Neutrophil (primary cell): ENCODE measurements at regions not wholly inside any gene's neighbourhood (a gene's known extent, or its start where the extent isn't known, plus 50 kb on each side); places are given as distances from the start of the nearest gene placed in this dataset.
"Not testable (repeated sequence)": the region's sequence is repeated elsewhere in the genome, so short reads cannot be mapped to it uniquely, and the experiment has no call there.

Source experiments
- H3K27ac ChIP-seq: fragments of 200-600 bp; sonication (generic); 2 replicates; pipeline ENCODE4 v1.5.1; 2016; ENCODE audit warnings: mild to moderate bottlenecking, moderate library complexity
- H3K27me3 ChIP-seq: fragments of 200-600 bp; sonication (generic); 2 replicates; pipeline ENCODE4 v1.6.0; 2016; ENCODE audit warnings: mild to moderate bottlenecking
- H3K36me3 ChIP-seq: fragments of 200-600 bp; sonication (generic); 2 replicates; pipeline ENCODE4 v1.5.1; 2017
- H3K4me1 ChIP-seq, 2 experiments: fragments of 200-600 bp in 1 of 2; sonication (generic) in 1 of 2; 1 replicate in 1 of 2; 2 replicates in 1 of 2; pipeline versions ENCODE4 v1.5.1 to v1.6.1; 2013 to 2016; ENCODE audit warnings: low read depth in 1 of 2, low read length in 1 of 2, mild to moderate bottlenecking in 1 of 2, moderate library complexity in 1 of 2; ENCODE audit not compliant: control insufficient read depth in 1 of 2, insufficient read depth in 1 of 2
- H3K4me3 ChIP-seq, 2 experiments: fragments of 200-600 bp in 1 of 2; sonication (generic) in 1 of 2; 1 replicate in 1 of 2; 2 replicates in 1 of 2; pipeline ENCODE4 v1.5.1; 2013 to 2016; ENCODE audit warnings: low read depth in 1 of 2, low read length in 1 of 2, mild to moderate bottlenecking in 1 of 2, moderate library complexity in 1 of 2
- H3K9me3 ChIP-seq: fragments of 200-600 bp; sonication (generic); 2 replicates; pipeline ENCODE4 v1.5.1; 2016
- TF ChIP-seq, protein P1 (sequence below): fragments of 200-600 bp; sonication (generic); IDR thresholded peaks from 2 replicates; pipeline ENCODE4 v1.5.1; 2016; ENCODE audit warnings: antibody characterized with exemption

DNA sequence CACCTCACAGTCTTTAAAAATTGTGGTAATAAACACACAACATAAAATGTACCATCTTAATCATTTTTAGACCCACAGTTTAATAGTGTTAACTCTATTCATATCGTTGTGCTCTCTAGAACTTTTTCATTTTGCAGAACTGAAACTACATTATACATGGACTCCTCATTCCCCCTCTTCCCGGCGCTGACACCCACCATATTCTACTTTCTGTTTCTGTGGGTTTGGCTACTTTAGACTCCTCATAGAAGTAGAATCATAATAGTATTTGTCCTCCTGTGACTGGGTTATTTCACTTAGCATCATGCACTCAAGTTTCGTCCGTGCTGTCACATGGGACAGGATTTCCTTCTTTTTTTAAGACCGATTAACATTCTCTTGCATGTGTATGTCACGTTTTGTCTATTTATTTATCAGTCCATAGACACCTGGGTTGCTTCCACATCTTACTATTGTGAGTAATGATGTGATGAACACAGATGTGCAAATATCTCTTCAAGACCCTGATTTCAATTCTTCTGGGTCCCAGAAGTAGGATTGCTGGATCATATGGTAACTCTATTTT, 62.9 kb upstream of the TMPRSS2 start:
- Histone ChIP-seq H3K4me3 (no peak overlapping the region), H3K9me3 (no peaks in the 10 kb centered on the region), H3K27me3 (no peaks in the 10 kb centered on the region), H3K36me3 (no peaks in the 10 kb centered on the region), H3K4me1 (no peaks in the 10 kb centered on the region), H3K27ac (no peak overlapping the region)
- TF ChIP-seq, protein P1, sequence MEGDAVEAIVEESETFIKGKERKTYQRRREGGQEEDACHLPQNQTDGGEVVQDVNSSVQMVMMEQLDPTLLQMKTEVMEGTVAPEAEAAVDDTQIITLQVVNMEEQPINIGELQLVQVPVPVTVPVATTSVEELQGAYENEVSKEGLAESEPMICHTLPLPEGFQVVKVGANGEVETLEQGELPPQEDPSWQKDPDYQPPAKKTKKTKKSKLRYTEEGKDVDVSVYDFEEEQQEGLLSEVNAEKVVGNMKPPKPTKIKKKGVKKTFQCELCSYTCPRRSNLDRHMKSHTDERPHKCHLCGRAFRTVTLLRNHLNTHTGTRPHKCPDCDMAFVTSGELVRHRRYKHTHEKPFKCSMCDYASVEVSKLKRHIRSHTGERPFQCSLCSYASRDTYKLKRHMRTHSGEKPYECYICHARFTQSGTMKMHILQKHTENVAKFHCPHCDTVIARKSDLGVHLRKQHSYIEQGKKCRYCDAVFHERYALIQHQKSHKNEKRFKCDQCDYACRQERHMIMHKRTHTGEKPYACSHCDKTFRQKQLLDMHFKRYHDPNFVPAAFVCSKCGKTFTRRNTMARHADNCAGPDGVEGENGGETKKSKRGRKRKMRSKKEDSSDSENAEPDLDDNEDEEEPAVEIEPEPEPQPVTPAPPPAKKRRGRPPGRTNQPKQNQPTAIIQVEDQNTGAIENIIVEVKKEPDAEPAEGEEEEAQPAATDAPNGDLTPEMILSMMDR: no peak

DNA sequence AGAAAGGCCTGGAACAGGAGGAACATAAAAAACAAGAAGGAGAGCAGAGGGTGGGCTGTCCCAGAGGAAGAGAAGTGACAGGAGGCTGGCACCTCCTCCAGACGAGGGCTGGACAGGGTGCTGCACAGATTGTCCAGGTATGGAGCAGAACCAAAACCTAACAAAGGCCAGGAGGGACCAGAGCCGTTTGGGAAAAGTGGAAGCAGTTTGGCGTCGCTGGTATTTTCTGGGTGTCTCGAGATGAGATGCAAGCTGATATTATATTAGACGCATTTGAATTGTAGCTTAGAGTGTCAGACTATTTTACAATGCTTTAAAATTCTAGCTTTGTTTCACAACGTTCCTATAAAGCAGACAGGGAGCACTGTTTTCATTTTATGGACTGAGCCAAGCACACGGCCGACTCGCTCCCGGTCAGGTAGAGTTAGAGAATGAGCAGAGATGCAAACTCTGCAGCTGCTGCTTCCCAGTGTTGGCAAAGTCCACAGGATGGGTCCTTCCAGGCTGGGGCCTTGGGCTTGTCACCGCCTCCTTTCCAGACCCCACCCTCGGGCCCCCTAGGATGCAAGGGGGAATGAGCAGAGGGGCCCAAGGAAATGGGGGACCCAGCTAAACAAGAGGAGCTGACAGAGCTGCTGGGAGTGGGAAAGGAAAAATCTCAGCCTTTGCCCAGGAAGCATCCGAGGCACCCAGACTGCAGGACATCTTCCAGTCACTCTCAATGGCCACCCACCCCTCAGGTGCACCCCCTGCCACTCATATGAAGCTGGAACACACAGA, 60.8 kb upstream of the TMPRSS2 start:
- Histone ChIP-seq H3K27ac (no peak overlapping the region), H3K36me3 (no peaks in the 10 kb centered on the region), H3K9me3 (no peaks in the 10 kb centered on the region), H3K4me1 (no peaks in the 10 kb centered on the region), H3K27me3 (peaks cover 5% of the 10 kb centered on the region), H3K4me3 (no peak overlapping the region)
- TF ChIP-seq, protein P1: no peak

DNA sequence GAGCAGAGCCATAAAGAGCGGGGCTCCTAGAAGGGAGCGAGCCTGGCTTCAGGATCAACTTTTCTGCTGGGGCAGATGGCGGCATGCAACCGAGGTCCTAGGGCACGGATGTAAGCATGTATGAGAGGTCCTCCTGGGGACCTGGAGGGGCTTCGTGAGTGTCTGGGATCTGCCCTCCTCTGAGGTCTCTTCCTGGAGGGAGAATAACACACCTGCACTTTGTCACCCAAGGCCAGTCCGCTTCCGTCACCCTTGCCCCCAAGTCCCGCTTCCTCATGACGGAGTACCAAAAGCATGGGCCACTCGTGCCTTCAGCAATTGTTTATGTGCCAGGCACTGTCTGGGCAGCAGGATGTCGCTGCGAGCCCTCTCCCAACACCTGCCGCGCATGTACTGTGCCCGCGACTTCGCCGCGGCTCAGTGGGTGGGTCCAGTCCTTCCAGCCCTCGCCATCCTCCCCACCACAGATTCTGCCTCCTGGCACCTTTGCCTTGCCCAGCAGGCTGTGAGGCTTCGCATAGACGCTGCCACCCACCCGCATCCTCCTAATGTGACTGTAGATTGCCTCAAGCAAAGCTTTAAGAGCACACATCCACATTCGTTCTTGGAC, 60.0 kb upstream of the TMPRSS2 start:
- H3K36me3 ChIP-seq: no peaks in the 10 kb centered on the region
- H3K27ac ChIP-seq: no peak overlapping the region
- TF ChIP-seq, protein P1: no peak
- no peak overlapping the region for H3K4me3 ChIP-seq
- H3K27me3 ChIP-seq: peaks cover 5% of the 10 kb centered on the region
- H3K9me3 ChIP-seq: no peaks in the 10 kb centered on the region
- H3K4me1 ChIP-seq: no peaks in the 10 kb centered on the region

DNA sequence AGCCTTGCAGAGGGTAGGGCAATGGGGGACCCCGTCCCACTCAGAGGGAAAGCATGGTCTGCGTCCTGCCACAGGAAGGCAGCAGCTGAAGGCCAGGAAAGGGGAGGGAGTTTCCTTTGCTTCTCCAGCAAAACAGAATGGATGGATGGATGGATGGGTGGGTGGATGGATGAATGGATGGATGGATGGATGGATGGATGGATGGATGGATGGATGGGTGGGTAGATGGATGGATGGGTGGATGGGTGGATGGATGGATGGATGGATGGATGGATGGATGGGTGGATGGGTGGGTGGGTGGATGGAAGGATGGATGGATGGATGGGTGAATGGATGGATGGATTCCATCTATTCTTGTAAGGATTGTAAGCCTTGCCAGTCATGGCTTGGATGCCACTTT, 59.3 kb upstream of the TMPRSS2 start:
- H3K9me3 ChIP-seq, H3K27me3 ChIP-seq, H3K4me3 ChIP-seq, H3K4me1 ChIP-seq, H3K27ac ChIP-seq, H3K36me3 ChIP-seq: not testable (repeated sequence)

DNA sequence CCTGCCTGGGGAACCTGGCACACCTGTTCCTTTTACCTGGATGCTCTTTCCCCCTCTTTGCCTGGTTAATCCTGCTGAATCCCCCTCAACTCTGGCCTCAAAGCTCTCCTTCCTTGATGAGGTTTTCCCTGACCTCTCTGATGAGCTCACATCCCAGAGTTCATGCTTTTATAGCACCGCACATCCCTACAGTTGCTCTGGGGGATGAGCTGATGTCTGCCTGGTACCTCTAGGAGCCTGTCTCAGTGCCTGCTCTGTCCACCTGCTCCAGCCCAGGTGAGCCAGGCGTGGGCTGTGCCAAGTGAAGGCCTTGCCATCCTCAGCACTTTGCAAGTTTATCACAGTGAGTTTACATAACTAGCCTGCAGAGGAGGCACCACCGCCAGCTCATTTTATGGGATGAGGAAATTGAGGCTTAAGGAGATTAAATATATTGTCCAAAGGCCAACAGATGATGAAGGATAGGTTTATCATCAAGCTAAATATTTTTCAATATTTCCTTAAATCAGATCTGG, 58.6 kb upstream of the TMPRSS2 start:
- Histone ChIP-seq H3K4me1 (no peaks in the 10 kb centered on the region), H3K27me3 (peaks cover 5% of the 10 kb centered on the region), H3K9me3 (no peaks in the 10 kb centered on the region), H3K4me3 (no peak overlapping the region), H3K27ac (no peak overlapping the region), H3K36me3 (no peaks in the 10 kb centered on the region)
- TF ChIP-seq, protein P1: no peak

DNA sequence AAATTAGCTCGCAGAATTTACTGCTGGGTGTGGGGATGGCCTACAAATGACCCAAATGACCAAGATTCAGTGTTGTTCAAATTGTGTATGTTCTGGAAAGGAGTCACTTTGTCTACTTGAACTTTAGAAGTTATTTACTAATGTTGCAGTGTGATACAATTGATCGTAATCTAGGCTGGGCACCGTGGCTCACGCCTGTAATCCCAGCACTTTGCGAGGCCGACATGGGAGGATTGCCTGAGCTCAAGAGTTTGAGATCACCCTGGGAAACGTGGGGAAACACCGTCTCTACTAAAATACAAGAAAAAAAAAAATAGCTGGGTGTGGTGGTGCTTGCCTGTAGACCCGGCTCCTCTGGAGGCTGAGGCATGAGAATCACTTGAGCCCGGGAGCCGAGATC, 57.6 kb upstream of the TMPRSS2 start:
- TF ChIP-seq, protein P1: no peak
- Histone ChIP-seq H3K4me1 (no peaks in the 10 kb centered on the region), H3K4me3 (no peak overlapping the region), H3K27me3 (peaks cover 11% of the 10 kb centered on the region), H3K27ac (no peak overlapping the region), H3K36me3 (no peaks in the 10 kb centered on the region), H3K9me3 (no peaks in the 10 kb centered on the region)
